H9 (cell line): ENCODE measurements at regions not wholly inside any gene's neighbourhood (a gene's known extent, or its start where the extent isn't known, plus 50 kb on each side); places are given as distances from the start of the nearest gene placed in this dataset.

ENCODE experiments used
- DNase-seq: peaks from one replicate; pipeline ENCODE4 v3.0.0-alpha.2; 2017
- H2AFZ ChIP-seq: one replicate; pipeline ENCODE4 v1.6.1; 2013; ENCODE audit warnings: mild to moderate bottlenecking, low read length, control low read depth, moderate library complexity
- H2AK5ac ChIP-seq: 2 replicates; pipeline ENCODE4 v1.6.1; 2013; ENCODE audit warnings: low read length, control low read depth, mixed read lengths; ENCODE audit not compliant: insufficient read length
- H2BK120ac ChIP-seq: one replicate; pipeline ENCODE4 v1.6.1; 2013; ENCODE audit warnings: low read depth, mild to moderate bottlenecking, low read length, control low read depth, inconsistent platforms; ENCODE audit not compliant: poor library complexity, severe bottlenecking
- H2BK12ac ChIP-seq: 2 replicates; pipeline ENCODE4 v1.6.1; 2013; ENCODE audit warnings: low read length, control low read depth, mixed read lengths, low read depth; ENCODE audit not compliant: insufficient read length
- H2BK15ac ChIP-seq: 2 replicates; pipeline ENCODE4 v1.6.1; 2013; ENCODE audit warnings: low read depth, low read length, control low read depth
- H2BK20ac ChIP-seq: one replicate; pipeline ENCODE4 v1.6.1; 2013; ENCODE audit warnings: low read depth, mild to moderate bottlenecking, low read length, control low read depth, inconsistent platforms; ENCODE audit not compliant: poor library complexity, severe bottlenecking
- H2BK5ac ChIP-seq: 2 replicates; pipeline ENCODE4 v1.6.1; 2013; ENCODE audit warnings: low read length, control low read depth, mixed read lengths; ENCODE audit not compliant: insufficient read length
- H3K14ac ChIP-seq: 2 replicates; pipeline ENCODE4 v1.6.1; 2013; ENCODE audit warnings: low read length, control low read depth; ENCODE audit not compliant: insufficient read depth
- H3K18ac ChIP-seq: 2 replicates; pipeline ENCODE4 v1.6.1; 2013; ENCODE audit warnings: low read depth, mild to moderate bottlenecking, mixed read lengths, low read length, control low read depth; ENCODE audit not compliant: insufficient read length
- H3K23ac ChIP-seq: 2 replicates; pipeline ENCODE4 v1.6.1; 2013; ENCODE audit warnings: low read length, control low read depth, mixed read lengths, low read depth; ENCODE audit not compliant: insufficient read length
- H3K23me2 ChIP-seq: 2 replicates; pipeline ENCODE4 v1.6.1; 2013; ENCODE audit warnings: low read depth, mild to moderate bottlenecking, mixed read lengths, low read length, control low read depth; ENCODE audit not compliant: insufficient read length, poor library complexity, severe bottlenecking
- H3K27ac ChIP-seq: 2 replicates; pipeline ENCODE4 v1.5.1; 2013; ENCODE audit warnings: low read length, control low read depth, mixed read lengths, low read depth; ENCODE audit not compliant: insufficient read length
- H3K27me3 ChIP-seq: 2 replicates; pipeline ENCODE4 v1.6.1; 2013; ENCODE audit warnings: low read length, control low read depth, inconsistent platforms; ENCODE audit not compliant: insufficient read depth
- H3K4ac ChIP-seq: 2 replicates; pipeline ENCODE4 v1.6.1; 2013; ENCODE audit warnings: low read depth, mild to moderate bottlenecking, control low read depth, inconsistent platforms, low read length, moderate library complexity
- H3K4me1 ChIP-seq: 2 replicates; pipeline ENCODE4 v1.6.1; 2013; ENCODE audit warnings: low read length, control low read depth, inconsistent platforms; ENCODE audit not compliant: insufficient read depth
- H3K4me2 ChIP-seq: 2 replicates; pipeline ENCODE4 v1.6.1; 2013; ENCODE audit warnings: low read length, control low read depth, mixed read lengths; ENCODE audit not compliant: insufficient read length, insufficient read depth
- H3K56ac ChIP-seq: 2 replicates; pipeline ENCODE4 v1.6.1; 2013; ENCODE audit warnings: low read depth, mild to moderate bottlenecking, mixed read lengths, low read length, control low read depth; ENCODE audit not compliant: insufficient read length
- H3K79me1 ChIP-seq: 2 replicates; pipeline ENCODE4 v1.6.1; 2013; ENCODE audit warnings: low read depth, mild to moderate bottlenecking, moderate library complexity, low read length, control low read depth, inconsistent platforms; ENCODE audit not compliant: insufficient read depth, poor library complexity, severe bottlenecking
- H3K79me2 ChIP-seq: 2 replicates; pipeline ENCODE4 v1.6.1; 2013; ENCODE audit warnings: low read length, control low read depth, inconsistent platforms; ENCODE audit not compliant: insufficient read depth
- H3K9ac ChIP-seq: 2 replicates; pipeline ENCODE4 v1.6.1; 2013; ENCODE audit warnings: low read length, control low read depth, mixed read lengths; ENCODE audit not compliant: insufficient read length; ENCODE audit errors: extremely low read depth
- H3K9me3 ChIP-seq: one replicate; pipeline ENCODE4 v1.6.1; 2013; ENCODE audit warnings: low read depth, low read length, inconsistent platforms; ENCODE audit not compliant: control insufficient read depth
- H3T11ph ChIP-seq: one replicate; pipeline ENCODE4 v1.6.1; 2013; ENCODE audit warnings: mild to moderate bottlenecking, low read length, control low read depth, inconsistent platforms
- H4K20me1 ChIP-seq: one replicate; pipeline ENCODE4 v1.6.1; 2013; ENCODE audit not compliant: control insufficient read depth, insufficient read length, insufficient read depth
- H4K5ac ChIP-seq: 2 replicates; pipeline ENCODE4 v1.6.1; 2013; ENCODE audit warnings: low read depth, mild to moderate bottlenecking, mixed read lengths, low read length, control low read depth; ENCODE audit not compliant: insufficient read length
- H4K8ac ChIP-seq: replicated peaks from 2 replicates; pipeline ENCODE4 v1.6.1; 2013; ENCODE audit warnings: low read length, control low read depth, mixed read lengths, low read depth; ENCODE audit not compliant: insufficient read length
- H4K91ac ChIP-seq: 2 replicates; pipeline ENCODE4 v1.6.1; 2013; ENCODE audit warnings: low read depth, mild to moderate bottlenecking, moderate library complexity, mixed read lengths, low read length, control low read depth; ENCODE audit not compliant: insufficient read length
- H3K27ac Mint-ChIP-seq, 3 experiments: 2 replicates in 2 of 3; 3 replicates in 1 of 3; pipeline ENCODE4 v1.8.0; 2020 to 2021; ENCODE audit warnings: mixed read lengths in 3 of 3, mild to moderate bottlenecking in 1 of 3, moderate library complexity in 1 of 3
- H3K27me3 Mint-ChIP-seq: 2 replicates; pipeline ENCODE4 v1.8.0; 2021; ENCODE audit warnings: low read depth, mild to moderate bottlenecking, moderate library complexity, mixed read lengths
- H3K36me3 Mint-ChIP-seq, 3 experiments: 2 replicates in 2 of 3; 3 replicates in 1 of 3; pipeline ENCODE4 v1.8.0; 2020 to 2021; ENCODE audit warnings: low read depth in 3 of 3, mixed read lengths in 3 of 3; ENCODE audit not compliant: insufficient read depth in 1 of 3
- H3K4me1 Mint-ChIP-seq, 2 experiments: 2 replicates each; pipeline ENCODE4 v1.8.0; 2020; ENCODE audit warnings: mixed read lengths in 2 of 2
- H3K4me3 Mint-ChIP-seq, 2 experiments: 2 replicates in 1 of 2; 3 replicates in 1 of 2; pipeline ENCODE4 v1.8.0; 2020 to 2021; ENCODE audit warnings: mild to moderate bottlenecking in 2 of 2, mixed read lengths in 2 of 2, moderate library complexity in 1 of 2
- H3K9me3 Mint-ChIP-seq, 2 experiments: 2 replicates in 1 of 2; 3 replicates in 1 of 2; pipeline ENCODE4 v1.8.0; 2020; ENCODE audit warnings: mild to moderate bottlenecking in 2 of 2, mixed read lengths in 2 of 2, moderate library complexity in 1 of 2
- CTCF ChIP-seq: fragments of 200-600 bp; sonication (generic); conservative IDR thresholded peaks from 3 replicates; pipeline ENCODE4 v1.8.0; 2021; ENCODE audit warnings: antibody characterized with exemption, mild to moderate bottlenecking
- WGBS: extraction: QIAGEN DNeasy Blood & Tissue Kit; methylation state at CpG from one replicate; pipeline ENCODE4 v1.1.7; 2013; ENCODE audit warnings: missing lambda C conversion rate, low lambda C conversion rate, mixed read lengths; ENCODE audit not compliant: insufficient read length; ENCODE audit errors: extremely low coverage; 5-methylcytosine and 5-hydroxymethylcytosine counted together

- Histone ChIP-seq H3K4me2 (no peak overlapping the region), H3K56ac (no peak overlapping the region), H3K4me1 (no peaks in the 10 kb centered on the region), H2BK120ac (no peak overlapping the region), H3K23me2 (no peaks in the 10 kb centered on the region), H3K18ac (no peak overlapping the region), H4K20me1 (no peaks in the 10 kb centered on the region), H3K9ac (no peak overlapping the region), H4K5ac (no peak overlapping the region), H3K4ac (no peak overlapping the region), H4K8ac (no peak overlapping the region), H4K91ac (no peak overlapping the region), H3K9me3 (no peaks in the 10 kb centered on the region), H3K79me1 (no peaks in the 10 kb centered on the region), H2AFZ (no peak overlapping the region), H3K14ac (no peak overlapping the region), H3K79me2 (no peaks in the 10 kb centered on the region), H2BK15ac (no peak overlapping the region), H2BK12ac (no peak overlapping the region), H3K27ac (no peak overlapping the region), H3T11ph (no peak overlapping the region), H2BK20ac (no peak overlapping the region), H3K23ac (no peak overlapping the region), H2BK5ac (no peak overlapping the region), H3K27me3 (no peaks in the 10 kb centered on the region), H2AK5ac (no peak overlapping the region)
- Mint-ChIP-seq H3K4me3 (no peak overlapping the region), H3K27ac (no peak overlapping the region), H3K9me3 (no peaks in the 10 kb centered on the region), H3K27me3 (no peaks in the 10 kb centered on the region), H3K36me3 (no peaks in the 10 kb centered on the region), H3K4me1 (peaks cover 0 to 13% of the 10 kb centered on the region in 2 experiments; a peak in 2 of 4 replicates)
- TF ChIP-seq CTCF, result no peak
- DNase-seq, result no peak
- WGBS, result no CpG with 5 or more reads among the region's 5 CpGs
Measured at GRCh38 chr6:105607636-105608621, 205.0 kb upstream of the PREP start.
